NCI-H2107 treated with DMSO at 0.1 percent for 48 hours (cell line): ENCODE measurements at regions not wholly inside any gene's neighbourhood (a gene's known extent, or its start where the extent isn't known, plus 50 kb on each side); places are given as distances from the start of the nearest gene placed in this dataset.

ENCODE experiments used
- DNase-seq: peaks from one replicate; lab custom pipeline; 2025; ENCODE audit not compliant: unreplicated experiment; lab: John Stamatoyannopoulos, UW

DNA sequence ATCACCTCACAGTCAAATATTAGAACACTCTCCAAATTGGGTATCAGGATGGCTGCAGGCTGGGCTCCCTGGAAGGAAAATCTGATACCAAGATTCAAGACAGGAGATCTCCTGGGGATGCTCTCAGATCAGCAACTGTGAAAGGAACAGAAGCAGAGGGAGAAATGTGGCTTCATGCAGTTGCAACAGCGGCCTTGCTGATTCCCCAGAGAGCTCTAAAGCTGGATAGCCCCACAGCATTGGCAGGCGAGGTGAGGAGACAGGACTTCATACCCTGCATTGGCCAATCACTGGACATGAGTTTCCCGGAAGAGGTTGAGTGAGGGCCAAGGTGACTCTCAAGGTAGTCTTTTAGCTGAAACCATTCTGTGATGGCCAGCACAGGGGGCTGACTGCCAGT is 190.6 kb downstream of the PTPN20 start:
- DNase-seq, result no peak

DNA sequence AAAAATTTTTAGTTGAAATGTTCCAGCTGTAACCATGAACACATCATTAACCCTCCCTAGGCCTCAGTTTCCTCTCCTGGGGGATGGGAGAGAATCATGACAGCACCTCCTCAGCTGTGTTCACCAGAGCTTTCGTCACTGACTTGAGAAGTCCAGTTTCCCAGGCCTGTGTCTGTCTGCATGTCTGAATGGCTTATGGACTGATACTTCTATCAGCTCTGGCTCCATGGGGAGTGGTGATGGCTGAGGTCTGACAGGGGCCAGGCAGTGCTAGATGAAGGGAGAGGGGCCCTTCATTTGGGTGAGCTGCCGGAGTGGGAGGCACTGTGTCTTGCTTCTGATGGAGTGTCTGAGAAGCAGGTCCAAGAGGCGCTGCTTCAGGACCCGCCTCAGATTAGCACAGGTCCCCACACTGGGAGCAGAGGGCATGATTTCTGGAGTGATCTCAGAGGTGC is 192.9 kb downstream of the PTPN20 start:
- no peak for DNase-seq

DNA sequence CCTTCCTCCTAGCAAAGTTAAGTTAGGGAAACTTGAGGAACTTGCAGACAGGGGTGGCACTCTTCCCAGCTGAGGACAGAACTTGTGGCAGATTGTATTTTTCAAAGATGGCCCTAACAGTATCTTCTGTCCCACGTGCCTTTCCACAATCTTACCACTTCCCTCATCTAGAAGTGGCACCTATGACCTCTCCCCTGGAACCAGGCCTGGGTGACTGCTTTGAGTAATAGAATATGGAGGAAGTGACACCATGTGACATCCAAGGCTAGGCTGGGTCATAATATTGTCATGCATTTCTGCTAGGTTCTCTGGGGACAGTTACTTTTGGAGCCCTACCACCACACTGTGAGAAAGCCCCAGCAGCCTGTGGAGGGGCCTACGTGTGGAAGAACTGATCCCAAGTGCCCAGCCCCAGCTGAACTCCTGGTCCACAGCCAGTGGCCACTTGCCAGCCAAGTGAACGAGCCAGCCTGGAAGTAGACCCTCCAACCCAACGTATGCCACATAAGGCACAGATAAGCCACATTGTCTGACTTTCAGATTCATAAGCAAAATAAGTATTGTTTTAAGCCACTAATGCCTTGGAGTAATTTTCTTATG is 193.7 kb downstream of the PTPN20 start:
- no peak for DNase-seq

DNA sequence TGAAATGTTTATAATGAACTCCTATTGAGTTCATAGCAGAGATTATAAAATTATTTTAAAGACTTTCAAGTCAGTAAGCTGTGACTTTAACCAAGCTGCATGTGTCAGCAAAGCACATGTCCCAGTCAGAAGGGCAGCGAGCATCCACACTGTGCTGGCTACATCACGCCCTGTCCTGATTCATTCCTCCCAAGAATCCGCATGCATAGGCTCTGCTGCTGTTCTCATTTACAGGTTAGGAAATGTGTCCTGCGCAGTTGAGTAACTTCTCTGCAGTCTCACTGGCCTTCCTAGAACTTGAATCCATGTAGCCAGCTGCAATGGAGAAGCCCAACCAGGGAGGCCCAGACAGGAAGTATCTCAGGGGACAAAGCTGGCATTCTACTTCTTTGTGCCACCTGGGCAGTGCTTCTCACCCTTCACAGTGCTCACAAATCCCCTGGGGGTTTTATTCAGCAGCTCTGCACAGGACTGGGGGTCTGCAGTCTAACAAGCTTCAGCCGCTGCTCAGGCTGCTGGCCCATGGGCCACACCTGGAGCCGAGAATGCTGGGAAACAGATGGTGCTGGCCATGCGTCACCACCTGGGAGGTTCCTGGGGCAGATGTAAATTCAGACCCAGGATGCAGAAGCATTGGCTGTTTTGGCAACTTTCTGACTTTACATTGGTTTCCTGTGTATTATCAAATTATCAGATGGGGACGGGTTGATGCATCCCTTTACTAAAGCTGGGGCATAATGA is 192.8 kb upstream of the GDF10 start:
- DNase-seq, result no peak

DNA sequence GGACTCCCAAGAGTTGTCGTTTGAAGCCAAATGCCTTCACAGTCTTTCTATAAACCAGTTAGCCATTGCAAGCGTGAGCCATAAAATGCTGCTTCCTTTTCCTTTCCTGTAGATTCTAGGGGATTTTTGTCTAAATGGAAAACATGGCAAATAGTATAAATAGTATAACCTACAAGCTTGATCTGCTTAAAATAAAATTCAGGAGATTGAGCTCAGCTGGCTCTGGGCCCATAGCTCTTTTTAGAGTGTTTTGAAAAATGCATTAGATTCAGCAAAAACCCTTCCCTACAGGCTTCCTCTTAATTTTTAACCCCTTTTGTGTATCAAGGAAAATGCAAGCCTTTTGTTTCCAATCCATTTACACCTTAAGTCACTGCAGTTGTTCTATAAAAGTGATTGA is 190.1 kb upstream of the GDF10 start:
- no peak for DNase-seq

DNA sequence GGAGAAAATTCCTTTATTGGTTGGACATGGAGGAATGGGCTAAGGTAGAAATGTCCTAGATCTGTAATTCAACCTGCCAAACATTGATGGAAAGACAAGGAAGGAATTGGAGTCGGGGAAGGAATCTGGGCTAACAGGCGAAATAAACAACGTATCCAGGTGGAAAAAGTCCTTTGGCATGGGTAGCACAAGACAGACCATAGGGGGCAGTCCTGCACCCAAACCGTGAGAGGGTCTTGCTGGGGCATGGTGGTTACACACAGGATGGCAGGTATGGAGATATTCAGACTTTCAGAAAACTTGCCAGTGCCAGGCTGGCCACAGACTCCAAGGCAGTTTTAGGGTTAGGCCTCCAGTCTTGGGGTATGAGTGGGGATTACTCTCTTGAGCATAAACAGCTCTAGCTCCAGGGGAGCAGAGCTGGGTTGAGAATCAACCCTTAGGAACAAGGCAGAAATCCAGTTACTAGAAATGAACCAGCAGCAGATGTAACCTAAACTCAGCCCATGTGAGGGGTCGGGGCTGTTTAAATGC is 188.6 kb upstream of the GDF10 start:
- no peak for DNase-seq

DNA sequence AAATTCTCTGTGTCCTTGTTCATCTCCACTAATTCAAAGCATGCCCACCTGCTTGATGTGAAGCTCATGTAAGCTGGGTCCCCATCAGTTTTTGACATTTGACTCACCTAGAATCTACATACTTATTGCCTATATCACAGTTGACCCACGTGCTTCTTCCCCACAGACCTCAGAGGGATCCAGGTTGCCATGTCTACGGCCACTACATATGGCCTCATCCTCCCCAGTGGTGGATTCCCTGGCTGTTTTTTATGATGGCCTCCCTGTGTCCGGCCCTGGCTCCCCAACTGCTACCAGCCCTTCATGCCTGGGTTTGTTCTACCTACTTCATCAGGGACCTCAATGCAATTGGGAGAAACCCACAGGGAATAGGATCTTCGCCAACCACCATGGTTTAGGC is 187.4 kb upstream of the GDF10 start:
- DNase-seq, result no peak

DNA sequence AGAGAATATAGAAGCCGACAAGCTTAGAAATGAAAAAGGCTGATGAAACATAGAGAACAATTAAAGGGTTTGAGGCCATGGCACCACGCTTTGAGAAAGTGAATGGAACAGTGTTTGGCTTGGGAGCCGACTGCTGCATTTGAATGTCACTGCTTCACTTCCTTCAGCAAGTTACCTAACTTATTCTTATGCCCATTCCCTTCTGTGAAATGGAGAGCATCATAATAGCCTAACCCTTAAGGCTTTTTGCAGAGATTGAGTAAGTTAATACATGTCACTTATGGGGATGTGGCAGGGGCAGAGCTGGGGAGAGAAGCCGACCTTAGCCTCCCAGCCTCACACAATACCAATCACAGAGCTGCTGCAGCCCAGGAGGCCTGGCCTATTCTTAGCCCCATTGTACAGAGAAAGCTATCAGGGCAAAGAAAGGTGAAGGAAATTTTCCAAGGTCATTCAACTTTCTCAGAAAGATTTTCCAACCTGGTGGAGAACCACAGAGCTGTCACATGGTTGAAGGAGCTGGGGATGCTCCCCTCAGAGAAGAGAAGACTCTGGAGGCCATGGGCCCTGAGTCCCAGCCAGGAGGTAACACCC is 186.0 kb upstream of the GDF10 start:
- DNase-seq, result no peak

DNA sequence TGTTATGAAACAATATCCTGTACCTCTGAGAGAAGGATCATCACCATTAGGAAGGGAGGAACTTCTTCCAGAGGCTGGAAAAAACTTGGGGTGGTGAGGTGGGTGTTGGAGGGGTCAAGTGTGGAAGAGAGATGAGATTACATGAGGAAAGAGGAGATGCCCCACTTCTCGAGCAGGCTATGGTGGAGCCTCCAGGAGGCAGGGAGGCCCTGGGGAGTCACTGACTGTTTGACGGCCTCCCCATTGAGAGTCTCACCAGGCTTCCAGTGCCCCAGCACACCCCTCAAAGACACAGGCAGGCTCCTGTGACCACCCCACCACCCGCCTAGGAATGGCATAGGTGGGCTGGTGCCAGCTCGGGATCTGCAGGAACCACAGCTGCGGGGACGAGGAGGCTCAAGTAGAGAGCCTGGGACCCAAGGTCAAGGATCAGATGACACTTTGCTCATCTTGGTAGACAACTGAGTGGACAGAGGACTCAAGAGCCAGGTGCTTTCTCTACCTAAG is 185.3 kb upstream of the GDF10 start:
- no peak for DNase-seq

DNA sequence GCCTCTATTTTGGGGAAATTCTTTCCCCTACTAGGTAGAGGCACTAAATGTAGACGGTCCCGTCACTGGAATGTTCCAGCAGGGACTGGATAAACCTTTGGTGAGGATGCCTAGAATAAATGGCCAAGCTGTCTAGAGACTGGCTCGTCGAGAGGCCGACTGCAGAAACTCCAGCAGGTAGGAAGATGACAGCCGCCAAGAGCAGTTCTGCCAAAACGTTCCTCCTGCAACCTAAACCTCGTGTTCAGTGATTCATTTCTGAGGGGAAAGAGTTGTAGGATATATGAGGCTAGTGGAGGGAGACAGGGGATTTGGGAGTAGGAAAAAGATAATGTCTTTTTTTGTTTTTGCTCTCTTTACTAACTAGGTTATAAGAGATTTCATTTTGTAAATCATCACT is 184.7 kb upstream of the GDF10 start:
- DNase-seq, result no peak

DNA sequence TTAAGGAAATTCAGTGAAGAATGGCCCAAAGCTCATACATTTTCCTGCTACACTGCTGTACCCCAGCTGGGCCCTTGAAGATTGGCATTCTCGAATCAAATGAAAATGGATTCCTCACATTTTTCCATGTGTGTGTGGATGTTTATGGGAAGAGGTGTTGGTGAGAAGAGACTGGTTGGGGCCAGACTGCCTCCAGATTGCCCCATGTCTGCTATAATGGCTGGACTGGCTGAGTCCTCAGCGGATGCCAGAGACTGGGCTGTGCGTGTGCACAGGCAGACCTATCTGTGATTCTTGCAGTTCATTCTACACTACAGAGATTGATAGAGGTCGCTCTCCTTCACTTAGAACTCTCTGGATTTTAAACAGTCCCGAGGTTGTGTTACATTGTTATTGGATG is 183.6 kb upstream of the GDF10 start:
- DNase-seq, result no peak

DNA sequence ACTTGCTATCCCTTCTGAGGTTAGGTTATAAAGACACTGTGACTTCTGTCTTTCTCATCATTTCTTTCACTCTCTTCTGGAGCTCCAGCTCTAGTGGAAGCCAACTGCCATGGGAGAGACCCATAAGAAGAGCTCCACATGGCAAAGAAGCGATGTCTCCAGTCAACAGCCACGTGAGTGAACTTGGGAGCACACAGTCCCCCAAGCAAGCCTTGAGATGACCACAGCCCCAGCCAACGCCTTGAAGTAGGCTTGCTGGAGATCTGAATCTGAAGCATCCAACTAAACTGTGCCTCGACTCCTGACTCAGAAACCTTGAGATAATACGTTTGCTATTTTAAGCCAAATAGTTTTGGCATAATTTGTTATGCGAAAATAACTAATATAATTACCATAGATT is 181.7 kb upstream of the GDF10 start:
- DNase-seq, result no peak

DNA sequence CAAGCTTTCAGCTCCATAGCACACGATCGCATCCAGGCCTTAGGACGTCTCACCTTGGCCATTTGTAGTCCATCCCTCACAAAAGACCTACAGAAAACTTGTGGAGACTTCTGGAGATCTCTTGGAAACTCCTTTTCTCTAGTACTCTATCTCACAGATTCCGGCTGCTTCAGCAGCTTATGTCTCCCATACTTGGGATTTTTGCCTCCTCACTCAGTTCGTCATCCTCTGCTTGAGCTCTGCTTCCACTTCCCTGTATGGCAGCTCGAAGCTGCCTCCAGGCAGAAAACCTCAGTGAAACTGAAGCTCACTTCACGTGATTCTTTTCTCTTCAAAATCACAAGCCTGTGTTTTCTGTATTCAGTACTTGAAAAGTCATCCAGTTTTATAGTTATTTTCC is 178.7 kb upstream of the GDF10 start:
- no peak for DNase-seq

DNA sequence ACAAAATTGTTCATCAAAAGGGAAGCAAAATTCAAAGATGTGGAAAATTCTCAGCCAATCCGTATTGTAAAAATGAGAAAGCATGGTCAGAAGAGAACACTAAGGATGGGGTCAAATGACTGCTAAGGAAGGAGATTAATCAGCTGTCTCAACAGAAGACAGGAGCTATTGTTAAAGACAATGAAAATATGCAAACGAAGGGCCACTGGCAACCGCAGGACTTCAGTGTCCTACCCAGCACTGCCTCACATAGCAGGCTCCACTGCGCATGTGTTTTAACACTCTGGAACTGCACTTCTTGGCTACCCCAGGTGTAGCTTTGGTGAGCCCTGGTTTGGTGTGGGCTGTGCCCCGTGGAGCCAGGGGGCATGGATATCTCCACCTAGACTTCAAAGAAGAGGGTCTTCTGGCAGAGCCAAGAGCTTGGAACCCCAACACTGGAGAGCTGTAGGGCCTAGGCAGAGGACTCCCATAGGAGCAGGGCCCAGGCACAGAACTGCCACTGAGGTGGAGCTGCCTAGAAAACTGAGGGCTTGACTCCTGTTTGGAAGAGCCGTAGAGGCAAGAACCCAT is 176.2 kb upstream of the GDF10 start:
- DNase-seq, result no peak

DNA sequence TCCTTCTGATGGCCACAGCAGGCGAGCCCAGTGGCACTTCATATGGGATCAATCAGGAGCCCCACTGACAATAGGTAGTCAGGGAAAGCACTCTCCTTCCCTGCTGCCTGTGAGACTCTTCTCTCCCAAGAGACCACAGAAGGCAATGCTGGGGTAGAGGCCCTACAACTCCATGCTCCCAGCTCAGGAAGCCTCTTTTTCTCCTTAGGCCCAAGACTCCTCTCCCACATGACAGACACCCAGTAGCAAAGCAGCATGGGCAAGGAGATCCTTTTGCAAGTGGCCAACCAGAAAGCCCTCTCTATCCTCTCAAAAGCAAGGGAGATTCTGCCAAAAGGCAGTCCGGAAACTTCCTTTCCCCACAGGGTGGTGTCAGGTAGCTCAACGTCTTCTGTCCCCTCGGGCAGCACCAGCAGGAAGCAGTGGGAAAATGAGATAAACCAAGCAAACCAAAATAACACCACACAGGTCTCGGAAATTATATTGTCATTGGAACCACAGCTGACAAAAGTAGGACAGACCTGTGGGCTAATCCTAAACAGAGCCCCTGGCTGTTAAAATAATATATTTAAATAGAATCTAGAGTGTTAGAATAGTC is 172.7 kb upstream of the GDF10 start:
- DNase-seq, result no peak

DNA sequence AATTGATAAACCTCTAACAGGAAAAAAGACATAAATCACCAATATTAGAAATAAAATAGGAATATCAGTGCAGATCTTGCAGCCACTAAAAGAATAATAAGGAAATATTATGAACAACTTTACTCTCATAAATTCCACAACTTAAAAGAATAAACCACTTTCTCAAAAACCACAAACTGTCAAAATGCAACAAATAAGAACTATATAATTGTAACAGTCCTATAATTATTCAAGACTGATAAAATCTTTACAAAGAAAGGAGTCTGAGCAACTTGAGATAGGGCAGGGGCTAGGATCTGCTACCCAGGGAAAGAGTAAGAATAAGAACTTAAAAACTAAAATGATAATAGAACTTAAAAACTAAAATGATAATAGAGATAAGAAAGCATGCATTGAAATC is 169.5 kb upstream of the GDF10 start:
- DNase-seq, result no peak

DNA sequence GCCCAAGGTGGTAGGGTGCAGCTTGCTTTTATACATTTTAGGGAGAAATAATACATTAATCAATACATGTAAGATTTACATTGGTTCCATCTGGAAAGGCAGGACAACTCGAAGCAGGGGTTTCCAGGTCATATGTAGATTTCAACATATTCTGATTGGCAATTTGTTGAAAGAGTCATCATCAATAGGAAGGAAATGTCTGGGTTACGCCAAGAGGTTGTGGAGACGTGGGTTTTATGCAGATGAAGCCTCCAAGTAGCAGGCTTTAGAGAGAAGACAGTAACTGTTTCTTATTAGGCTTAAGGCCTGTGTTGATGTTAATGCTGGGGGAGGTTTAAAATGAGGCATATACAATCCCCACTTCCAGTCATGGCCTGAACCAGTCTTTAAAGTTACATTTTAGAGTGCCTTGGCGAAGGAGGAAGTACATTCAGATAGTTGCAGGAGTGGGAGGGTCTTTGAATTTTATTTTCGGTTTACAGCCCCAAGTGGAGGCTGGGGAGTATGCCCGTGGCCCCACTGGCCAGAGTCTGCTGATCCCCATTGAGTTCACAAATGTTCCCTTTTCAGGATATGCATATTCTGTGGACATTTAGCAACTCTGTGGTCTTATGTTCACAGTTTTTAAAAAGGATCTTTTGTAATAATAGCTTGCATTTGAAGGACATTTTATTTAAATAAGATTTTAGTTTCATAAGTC is 166.0 kb upstream of the GDF10 start:
- no peak for DNase-seq

DNA sequence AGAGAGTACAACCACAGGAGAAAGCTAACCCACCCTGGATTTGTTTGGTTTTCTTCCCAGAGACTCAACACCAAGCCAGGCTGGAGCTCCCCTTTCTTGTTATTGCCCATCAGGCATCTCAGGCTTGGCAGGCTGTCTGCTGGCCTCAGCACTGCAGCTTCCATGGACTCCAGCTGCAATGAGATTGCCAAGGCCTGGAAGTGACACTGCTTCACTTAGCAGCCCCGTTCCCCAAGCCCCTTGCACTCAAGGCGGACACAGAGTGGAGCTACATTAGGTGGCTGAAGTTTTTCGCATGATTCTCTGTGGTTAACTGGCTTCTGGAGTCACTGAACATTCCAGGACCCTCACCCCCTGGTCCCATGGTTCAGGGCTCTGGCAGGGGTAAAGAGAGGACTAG is 163.1 kb upstream of the GDF10 start:
- no peak for DNase-seq

DNA sequence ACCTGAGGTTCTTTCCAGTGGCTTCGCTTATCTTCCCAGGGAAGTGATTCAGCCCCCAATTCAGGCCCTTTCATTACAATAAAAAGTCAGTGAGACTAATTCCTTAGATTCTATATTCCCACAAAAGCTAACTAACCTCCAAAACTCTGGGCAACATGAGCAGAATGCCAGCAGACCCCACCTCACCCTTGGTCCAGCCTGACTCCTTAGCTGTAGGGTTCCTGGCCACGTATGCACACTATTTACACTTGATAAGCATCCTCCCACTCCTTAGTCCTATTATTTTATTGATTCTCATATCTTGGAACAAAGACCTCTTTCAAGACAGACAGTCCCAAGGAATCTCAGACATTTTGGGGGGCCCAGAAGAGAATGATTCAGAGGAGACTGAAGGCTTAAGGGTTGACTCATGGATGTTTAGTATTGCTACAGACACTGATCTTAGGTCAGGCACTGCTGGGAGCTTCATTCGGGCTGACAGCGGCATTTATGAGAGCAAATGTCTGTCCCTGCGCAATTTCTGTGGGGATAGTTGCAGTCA is 162.6 kb upstream of the GDF10 start:
- DNase-seq, result no peak

DNA sequence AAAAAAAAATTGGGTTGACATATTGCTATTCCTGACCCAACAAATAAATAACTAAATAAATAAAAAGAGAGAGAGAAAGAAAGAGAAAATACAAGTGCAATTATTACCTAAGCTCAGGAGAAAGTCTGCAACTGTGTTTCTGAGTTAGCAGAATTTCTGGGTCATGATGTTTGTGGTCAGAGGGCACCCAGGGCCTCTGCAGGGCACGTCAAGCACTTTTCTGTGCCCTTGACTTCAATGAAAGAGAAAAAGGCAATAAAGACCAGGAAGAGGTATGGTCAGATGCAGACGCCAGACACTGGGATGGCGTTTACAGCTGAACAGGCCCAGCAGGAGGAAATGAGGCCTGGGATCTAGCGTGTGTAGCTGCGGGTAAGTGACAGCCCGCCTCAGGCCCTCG is 160.9 kb upstream of the GDF10 start:
- no peak for DNase-seq
